ENCODE measurements at regions not wholly inside any gene's neighbourhood (a gene's known extent, or its start where the extent isn't known, plus 50 kb on each side); places are given as distances from the start of the nearest gene placed in this dataset.

DNA sequence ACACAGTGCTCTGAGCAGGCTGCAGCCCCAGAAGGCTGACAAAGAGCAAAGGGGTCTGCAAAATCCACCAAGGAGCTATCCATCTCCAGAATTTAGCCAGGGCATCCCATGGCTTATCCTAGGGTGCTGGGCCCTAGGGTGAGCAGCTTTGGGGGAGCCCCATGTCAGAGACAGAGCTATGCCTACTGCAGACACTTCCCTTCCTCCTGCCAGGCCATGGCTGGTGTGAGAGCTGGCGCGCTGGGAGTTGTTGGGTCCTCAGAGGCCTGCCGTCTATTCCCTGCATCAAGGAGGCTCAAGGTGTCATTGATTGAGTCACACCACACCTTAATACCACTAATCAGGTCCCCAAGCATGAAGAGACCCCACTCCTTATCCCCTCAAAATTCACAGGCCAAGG, 85.3 kb upstream of the TP53I11 start:
- TF ChIP-seq, protein P1, sequence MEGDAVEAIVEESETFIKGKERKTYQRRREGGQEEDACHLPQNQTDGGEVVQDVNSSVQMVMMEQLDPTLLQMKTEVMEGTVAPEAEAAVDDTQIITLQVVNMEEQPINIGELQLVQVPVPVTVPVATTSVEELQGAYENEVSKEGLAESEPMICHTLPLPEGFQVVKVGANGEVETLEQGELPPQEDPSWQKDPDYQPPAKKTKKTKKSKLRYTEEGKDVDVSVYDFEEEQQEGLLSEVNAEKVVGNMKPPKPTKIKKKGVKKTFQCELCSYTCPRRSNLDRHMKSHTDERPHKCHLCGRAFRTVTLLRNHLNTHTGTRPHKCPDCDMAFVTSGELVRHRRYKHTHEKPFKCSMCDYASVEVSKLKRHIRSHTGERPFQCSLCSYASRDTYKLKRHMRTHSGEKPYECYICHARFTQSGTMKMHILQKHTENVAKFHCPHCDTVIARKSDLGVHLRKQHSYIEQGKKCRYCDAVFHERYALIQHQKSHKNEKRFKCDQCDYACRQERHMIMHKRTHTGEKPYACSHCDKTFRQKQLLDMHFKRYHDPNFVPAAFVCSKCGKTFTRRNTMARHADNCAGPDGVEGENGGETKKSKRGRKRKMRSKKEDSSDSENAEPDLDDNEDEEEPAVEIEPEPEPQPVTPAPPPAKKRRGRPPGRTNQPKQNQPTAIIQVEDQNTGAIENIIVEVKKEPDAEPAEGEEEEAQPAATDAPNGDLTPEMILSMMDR (IDR thresholded peaks at IDR 0.05; ENCODE audit: borderline replicate concordance, control extremely low read depth, extremely low read depth, insufficient read depth, missing control alignments) = no peak
- in situ Hi-C loops (cut with MboI; ENCODE audit: low sequenced_read_pairs, unreplicated experiment) = no loop called here
- DNase-seq (ENCODE audit: low spot score) = no peak

DNA sequence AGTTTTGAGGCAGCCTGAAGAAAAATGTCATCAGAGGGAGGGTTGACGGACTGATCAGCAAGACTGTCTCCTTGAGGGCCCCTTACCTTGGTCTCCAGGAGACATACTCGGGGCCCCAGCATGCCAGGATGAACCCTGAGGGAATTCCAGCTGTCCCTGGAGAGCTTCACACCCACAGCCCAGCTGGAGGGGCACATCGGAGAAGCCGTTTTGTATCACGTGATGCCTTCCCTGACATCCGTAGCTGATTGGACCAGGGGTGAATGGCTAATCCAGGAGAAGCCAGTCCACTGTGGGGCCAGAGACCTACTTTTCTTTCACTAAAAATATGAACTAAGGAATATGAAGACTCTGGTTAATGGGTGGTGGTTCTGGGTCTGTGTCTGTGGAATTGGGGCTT, 86.0 kb upstream of the TP53I11 start:
- no peak for DNase-seq (ENCODE audit: low spot score)
- TF ChIP-seq, protein P1 (IDR thresholded peaks at IDR 0.05; ENCODE audit: borderline replicate concordance, control extremely low read depth, extremely low read depth, insufficient read depth, missing control alignments) = no peak
- in situ Hi-C loops (cut with MboI; ENCODE audit: low sequenced_read_pairs, unreplicated experiment) = no loop called here

DNA sequence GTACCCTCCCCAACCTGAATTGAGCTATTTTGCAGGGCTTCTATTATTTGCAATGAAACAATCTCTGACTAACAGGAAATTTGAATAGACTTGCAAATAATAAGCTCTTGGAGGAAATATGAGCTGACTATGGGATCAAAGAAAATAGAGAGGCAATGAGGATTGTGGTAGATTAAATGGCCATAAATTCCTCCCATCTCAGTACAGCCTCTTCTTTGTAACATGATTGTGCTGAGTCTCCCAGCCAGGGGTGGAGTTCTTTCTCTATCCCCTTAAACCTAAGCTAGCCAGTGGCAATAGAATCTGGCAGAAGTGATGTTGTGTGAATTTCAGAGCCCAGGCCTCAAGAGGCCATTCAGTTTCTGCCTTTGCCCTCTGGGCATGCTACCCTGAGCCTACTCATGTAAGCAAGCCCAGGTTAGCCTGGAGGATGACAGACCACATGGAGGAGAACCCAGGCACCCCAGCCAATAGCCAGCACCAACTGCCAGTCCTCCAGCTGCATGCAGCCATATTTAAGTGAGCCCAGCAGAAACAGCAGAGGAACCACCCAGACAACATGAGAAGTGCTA, 86.8 kb upstream of the TP53I11 start:
- TF ChIP-seq, protein P1 (IDR thresholded peaks at IDR 0.05; ENCODE audit: borderline replicate concordance, control extremely low read depth, extremely low read depth, insufficient read depth, missing control alignments) = no peak
- no peak for DNase-seq (ENCODE audit: low spot score)
- in situ Hi-C loops (cut with MboI; ENCODE audit: low sequenced_read_pairs, unreplicated experiment) = no loop called here

DNA sequence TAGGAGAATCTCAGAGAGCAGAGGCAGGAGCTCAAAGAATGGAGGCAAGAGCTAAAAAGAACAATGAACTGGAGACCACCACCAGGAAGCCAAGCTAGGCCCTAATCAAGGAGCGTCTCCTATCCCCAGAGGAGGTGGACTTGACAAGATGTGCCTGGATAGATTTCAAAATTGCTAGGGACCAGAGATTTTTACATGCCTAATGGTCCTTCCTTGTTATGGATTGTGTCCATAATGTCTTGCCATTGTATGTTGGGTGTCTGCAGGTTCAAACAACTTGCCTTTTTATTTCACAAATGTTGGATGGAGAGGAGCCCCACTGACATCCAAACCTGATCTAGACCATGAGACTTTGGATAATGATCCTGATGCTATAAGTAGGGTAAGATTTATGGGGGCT, 88.2 kb upstream of the TP53I11 start:
- TF ChIP-seq, protein P1 (IDR thresholded peaks at IDR 0.05; ENCODE audit: borderline replicate concordance, control extremely low read depth, extremely low read depth, insufficient read depth, missing control alignments) = no peak
- in situ Hi-C loops (cut with MboI; ENCODE audit: low sequenced_read_pairs, unreplicated experiment) = no loop called here
- DNase-seq (ENCODE audit: low spot score) = no peak

DNA sequence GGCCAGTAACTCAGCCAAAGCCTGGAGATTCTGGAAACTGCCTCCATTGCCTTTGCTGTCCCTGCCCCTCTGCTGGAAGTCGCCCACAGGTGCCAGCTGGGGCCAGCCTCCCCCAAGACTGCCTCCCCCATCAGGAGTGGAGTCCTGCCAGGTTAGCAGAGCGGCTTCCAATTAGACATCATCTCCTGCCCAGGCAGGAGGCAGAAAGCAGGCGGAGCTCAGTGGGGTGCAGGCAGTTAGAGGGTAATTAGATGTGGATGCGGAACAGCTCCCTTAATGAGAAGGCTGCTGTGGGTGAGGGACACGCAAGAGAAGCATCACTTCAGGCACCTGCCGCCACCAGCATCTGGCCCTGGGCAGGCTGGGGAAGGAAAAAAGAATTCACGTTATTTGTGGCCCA, 90.9 kb upstream of the TP53I11 start:
- in situ Hi-C loops (cut with MboI; ENCODE audit: low sequenced_read_pairs, unreplicated experiment) = no loop called here
- no peak for DNase-seq (ENCODE audit: low spot score)
- TF ChIP-seq, protein P1 (IDR thresholded peaks at IDR 0.05; ENCODE audit: borderline replicate concordance, control extremely low read depth, extremely low read depth, insufficient read depth, missing control alignments) = no peak

DNA sequence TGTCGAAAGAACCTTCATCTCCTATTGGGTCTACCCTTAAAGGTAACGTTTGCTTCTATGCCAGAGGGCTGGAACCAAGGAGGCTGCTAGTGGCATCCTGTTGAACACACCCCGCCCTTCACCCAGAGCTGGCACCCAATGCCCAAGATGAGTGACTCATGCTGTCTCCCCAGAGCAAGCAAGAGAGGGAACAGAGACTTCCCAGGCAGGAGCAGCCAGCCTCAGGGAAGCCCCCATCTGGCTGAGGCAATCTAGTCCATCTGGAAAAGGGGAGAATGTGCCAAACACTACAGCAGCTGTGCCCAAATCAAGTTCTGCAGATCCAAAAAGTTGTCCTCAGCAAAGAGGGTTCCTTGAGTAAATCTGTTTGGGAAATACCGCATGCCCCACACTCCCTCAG, 91.9 kb upstream of the TP53I11 start:
- in situ Hi-C loops (cut with MboI; ENCODE audit: low sequenced_read_pairs, unreplicated experiment) = no loop called here
- TF ChIP-seq, protein P1 (IDR thresholded peaks at IDR 0.05; ENCODE audit: borderline replicate concordance, control extremely low read depth, extremely low read depth, insufficient read depth, missing control alignments) = no peak
- no peak for DNase-seq (ENCODE audit: low spot score)

Measured in GM13976 (cell line).